8988T (cell line): ENCODE measurements at regions not wholly inside any gene's neighbourhood (a gene's known extent, or its start where the extent isn't known, plus 50 kb on each side); places are given as distances from the start of the nearest gene placed in this dataset.
A peak's percentile ranks its signal among the peaks of the same experiment; 100 is the strongest.

Experiments used
- DNase-seq: peaks from one replicate; pipeline ENCODE4 v3.0.0; 2011

- DNase-seq, result no peak
These were observed 252.4 kb downstream of the HDGFL1 start for GRCh38 chr6:22821664-22822320.

DNA sequence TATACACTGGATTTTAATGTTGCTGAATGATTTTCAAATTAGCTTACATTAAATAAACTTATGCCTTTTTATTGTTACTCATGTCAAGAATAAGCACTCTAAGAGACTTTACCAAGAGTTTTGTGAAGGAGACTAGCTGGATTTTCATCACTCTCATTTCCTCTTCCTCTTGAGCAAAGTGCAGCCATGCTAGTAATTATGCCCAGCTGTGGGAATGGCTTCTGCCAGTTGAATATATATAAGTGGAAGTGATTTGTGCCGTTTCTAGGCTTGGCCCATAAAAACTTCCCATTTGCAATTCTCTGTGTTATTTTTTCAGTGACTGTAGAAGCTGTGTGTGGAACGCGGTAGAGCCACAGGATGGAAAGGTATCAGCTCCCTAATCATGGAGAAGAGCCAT lies 255.8 kb downstream of the HDGFL1 start:
- DNase-seq, result no peak

DNA sequence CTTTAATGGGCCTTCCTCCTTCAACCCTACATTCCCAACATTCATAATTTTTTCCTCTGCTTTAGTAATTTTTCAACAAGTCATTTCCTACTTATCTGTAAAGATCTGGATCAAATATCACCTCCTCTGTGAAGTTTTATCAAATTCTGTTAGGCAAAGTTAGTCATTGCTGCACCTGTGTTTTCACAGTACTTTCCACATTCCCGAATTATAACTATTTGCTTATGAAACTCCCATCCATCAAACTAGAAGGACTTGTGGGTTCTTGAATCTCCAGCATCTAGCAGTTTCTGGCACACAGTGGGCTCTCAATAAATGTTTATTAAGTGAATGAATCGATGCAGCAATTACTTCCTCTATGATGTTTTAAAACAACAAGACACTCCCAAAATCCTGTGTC lies 257.6 kb downstream of the HDGFL1 start:
- no peak for DNase-seq

DNA sequence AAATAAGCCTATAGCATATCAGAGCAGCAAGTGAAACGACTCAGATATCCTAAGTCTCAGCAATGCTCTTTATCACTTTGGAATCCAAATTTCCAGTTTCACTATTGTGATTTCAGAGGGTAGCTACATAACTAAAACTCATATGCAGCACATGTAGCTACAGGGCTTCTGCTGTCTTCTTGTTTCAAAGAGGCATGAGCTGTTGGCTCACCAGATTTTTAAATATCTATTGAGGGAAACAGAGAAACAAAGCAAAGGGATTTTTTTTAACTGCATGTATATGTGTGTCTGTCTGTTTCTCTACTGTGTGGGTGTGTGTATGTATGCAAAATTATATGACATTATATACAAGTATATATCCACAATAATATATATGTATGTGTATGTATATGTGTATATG lies 258.4 kb downstream of the HDGFL1 start:
- no peak for DNase-seq

GRCh38 chr6:22828179-22829062 lies 259.1 kb downstream of the HDGFL1 start:
- peak; percentile 17 for DNase-seq

- DNase-seq, result no peak
These were observed 259.7 kb downstream of the HDGFL1 start for GRCh38 chr6:22829070-22829469.

- no peak for DNase-seq
These were observed 261.1 kb downstream of the HDGFL1 start for GRCh38 chr6:22830463-22830862.

DNA sequence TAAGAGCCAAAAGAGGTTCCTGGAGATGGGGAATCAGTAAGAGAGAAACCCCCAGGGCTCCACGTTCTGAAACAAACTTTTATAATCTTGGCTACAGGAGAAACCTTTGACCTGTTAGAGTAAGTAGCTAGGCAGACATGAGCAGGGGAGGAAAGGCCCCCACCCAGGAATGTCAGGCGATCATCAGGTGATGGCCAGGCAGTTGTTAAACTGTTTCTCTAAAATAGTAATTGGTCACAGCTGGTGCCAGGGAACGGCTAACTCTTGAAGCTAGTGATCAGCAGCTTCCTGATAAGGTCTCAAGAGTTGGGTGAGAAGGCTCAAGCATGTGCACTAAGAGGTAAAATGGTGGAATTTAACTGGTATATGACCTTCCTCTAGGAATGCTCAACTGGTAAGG lies 263.8 kb downstream of the HDGFL1 start:
- DNase-seq, result no peak

DNA sequence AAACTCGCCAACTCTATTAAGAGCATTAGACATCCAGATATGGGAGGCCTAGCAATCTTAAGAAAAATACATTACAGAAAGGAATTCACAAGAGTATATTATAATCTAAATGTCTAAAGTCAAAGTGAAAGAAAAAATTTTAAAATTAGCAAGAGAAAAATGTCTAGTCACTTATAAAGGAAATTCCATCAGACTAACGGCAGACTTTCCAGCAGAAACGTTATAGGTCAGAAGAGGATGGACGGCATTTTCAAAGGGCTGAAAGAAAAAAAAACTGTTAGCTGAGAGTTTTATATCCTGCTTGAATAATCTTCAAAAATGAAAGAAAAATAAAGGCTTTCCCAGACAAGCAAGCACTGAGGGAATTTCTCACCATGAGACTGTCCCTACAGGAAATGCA lies 269.0 kb downstream of the HDGFL1 start:
- no peak for DNase-seq

DNA sequence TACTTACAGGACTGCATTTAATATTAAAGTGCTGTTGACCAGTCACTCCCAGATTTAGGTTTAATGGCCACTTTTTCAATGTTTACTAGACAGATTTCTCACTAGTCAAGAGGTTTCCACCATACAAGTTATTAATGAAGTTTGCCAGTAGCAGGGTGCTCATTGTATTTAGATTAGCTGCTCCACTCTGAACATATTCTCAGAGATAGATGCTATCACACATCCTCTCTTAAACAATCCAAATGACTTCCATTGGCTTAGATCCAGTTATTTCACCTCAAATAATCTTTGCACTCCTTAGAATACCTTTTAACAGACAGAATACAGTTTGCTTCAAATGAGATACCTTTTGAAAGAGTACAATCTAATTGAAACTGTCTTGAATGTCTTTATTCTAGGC lies 276.1 kb downstream of the HDGFL1 start:
- no peak for DNase-seq

GRCh38 chr6:22848121-22848520 lies 278.8 kb downstream of the HDGFL1 start:
- DNase-seq, result no peak

DNA sequence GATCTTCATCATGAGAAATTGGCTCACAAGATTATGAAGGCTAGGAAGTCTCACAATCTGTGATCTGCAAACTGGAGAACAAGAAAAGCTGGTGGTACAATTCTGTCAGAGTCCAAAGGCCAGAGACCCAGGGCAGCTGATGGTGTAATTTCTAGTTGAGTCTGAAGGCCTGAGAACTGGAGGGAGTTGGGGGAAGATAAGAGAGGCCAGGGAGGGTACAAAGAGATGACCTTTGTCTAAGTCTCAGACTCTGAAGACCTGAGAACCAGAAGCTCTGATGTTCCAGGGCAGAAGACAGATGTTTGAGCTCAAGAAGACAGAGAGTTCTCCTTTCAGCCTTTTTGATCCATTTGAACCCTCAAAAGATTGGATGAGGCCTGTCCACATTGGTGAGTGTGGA lies 280.6 kb downstream of the HDGFL1 start:
- DNase-seq, result no peak

DNA sequence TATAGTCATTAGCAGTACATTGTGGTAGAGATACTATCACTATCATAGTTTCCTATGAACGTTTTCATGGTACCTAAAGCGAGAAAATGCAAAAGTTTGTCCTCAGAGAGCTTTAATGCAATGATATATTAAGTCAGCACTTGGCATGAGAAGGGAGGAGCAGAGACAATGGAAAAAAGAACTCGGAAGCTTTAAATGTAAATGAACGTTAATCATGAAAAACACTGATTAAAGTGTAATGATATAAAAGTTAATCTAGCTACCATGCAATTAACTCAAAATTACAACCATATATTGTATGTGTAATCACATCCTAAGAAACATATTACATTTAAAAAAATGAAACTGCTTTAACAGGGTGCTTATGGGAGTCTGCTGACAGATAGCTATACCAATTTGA lies 282.7 kb downstream of the HDGFL1 start:
- DNase-seq, result no peak

DNA sequence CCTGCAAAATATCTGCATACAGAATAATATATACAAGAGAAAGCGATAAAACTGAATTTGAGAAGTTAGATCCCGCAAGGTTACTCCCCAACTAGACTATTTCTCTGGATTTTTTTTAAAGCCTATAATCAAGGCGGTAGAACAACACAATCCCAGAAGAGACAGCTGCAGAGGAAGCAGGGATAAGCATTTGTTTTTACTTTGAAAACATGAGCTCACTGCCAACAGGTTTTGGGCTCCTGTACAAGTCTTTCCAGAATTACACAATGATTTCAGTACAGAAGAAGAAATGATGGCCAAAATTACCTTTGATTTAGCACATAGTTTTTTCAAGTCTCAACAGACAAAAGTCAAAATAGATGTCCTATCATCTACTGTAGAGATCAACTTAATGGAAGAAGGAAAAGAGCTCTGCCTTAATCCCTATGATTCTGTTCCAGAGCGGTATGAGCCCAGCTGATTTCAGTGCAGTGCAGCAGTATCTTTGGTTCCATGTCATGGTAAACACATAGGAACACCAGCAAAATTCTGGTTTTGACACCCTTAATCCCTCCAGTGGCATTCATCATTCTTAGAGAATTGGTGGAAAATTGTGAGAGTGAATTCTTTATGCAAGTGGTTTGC lies 304.3 kb downstream of the HDGFL1 start:
- DNase-seq, result no peak

- DNase-seq, result no peak
These were observed 306.5 kb downstream of the HDGFL1 start for GRCh38 chr6:22875845-22876244.

- DNase-seq, result no peak
These were observed 308.9 kb downstream of the HDGFL1 start for GRCh38 chr6:22878324-22878701.

DNA sequence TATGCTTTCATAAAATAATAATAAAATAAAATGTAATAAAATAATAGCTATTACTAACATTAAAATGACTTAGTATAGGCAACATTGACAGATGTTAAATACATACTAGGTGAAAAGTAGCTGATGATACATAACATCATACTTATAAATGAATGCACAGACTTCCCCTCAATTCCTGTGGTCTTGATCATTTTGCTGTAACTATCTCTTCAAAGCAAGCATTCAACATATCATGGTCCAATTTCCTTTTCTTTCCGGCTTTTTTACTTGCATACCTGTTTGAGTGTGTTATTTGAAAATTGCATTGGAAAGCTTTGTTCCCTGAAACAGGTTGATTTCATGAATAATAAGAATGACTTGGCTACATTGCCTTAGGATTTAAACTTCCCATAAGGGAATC lies 309.3 kb downstream of the HDGFL1 start:
- no peak for DNase-seq

DNA sequence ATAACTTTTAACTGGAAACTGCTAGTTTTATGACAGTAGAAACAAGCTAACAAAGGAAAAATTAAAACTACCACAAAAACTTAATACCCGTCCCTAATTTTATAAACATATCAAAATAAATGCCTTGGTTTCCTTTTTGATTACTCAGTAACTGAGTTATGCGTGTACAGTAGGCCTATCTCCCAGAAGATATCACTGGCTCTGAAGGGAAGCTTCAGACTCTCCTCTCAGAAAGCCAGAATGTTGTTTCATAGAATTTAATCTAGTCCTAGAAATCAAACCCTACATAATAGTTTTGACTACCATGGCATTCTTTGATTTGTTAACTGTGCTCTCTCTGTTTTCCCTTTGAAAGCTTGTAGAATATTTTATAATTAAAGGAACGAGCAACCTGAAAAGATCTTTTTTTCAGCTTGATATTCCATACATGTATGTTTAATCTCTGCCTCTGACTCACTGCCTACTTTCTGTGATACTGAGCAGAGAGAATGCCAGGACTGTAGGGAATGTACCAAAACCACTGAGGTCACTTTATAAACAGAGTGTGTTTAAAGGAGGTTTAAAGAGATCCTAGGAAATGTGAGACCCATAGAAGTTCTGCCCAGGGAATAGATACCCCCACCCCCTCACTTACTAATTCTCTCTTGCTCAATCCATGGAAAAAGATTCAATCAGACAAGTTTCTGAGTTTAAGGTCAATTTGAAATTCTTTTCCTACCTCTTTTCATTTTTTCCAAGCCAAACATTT lies 311.5 kb downstream of the HDGFL1 start:
- no peak for DNase-seq

DNA sequence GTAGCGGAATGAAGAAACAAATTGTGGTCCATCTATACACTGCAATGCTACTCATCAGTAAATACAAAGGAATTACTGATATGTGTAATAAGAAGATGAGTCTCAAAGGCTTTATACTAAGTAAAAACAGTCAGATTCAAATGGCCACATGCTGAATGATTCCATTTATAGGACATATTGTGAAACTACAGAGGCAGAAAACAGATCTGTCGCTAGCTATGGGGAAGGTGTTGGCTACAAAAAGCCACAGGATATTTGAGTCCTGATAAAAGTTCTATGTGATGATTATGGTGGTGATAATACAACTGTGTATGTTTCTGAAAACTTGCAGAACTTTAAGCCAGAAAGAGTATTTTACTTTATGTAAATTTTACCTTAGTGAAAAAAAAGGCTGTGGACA lies 313.2 kb downstream of the HDGFL1 start:
- no peak for DNase-seq

DNA sequence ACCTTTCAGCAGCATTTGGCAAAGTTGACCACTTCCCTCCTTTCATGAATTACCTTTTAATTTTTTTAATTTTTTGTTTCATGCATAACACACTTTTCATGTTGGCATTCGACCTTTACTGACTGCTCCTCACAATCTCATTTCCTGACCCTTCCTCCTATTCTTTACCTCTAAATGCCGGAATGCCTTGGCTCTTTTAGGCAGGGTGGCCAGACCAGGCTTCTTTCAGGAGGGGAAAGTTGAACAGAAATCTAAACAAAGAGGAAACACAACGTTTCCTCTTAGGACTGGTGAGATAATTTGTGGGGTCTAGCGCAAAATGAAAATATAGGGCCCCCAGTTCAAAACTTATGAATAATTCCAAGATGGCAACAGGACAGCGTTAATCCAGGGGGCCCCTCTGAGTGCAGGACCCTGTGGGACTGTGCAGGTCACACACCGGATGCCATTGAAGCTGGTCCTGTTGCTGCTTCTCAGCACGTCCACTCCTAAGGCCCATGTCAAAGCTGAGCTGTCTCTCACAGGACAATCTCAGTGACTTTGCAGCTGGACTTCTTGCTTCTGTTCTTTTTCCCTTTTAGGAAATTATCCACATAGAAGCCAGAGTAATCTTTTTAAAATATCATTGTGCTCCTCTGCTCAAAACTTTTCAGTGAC lies 313.8 kb downstream of the HDGFL1 start:
- no peak for DNase-seq

GRCh38 chr6:22884456-22884855 lies 315.1 kb downstream of the HDGFL1 start:
- no peak for DNase-seq

GRCh38 chr6:22886650-22887581 lies 317.6 kb downstream of the HDGFL1 start:
- DNase-seq, result no peak
